Occipital lobe (tissue), 1 donor: ENCODE measurements at regions not wholly inside any gene's neighbourhood (a gene's known extent, or its start where the extent isn't known, plus 50 kb on each side); places are given as distances from the start of the nearest gene placed in this dataset.
A peak's percentile ranks its signal among the peaks of the same experiment; 100 is the strongest.
"Not testable (repeated sequence)": the region's sequence is repeated elsewhere in the genome, so short reads cannot be mapped to it uniquely, and the experiment has no call there.

Experiments
- DNase-seq: peaks from one replicate; lab custom pipeline; 2025; lab: John Stamatoyannopoulos, UW

GRCh38 chr5:163569284-163569683, 63.9 kb downstream of the MAT2B start:
- no peak for DNase-seq

- no peak for DNase-seq
Observed at GRCh38 chr5:163571744-163572143, 66.3 kb downstream of the MAT2B start.

- DNase-seq = no peak
Observed at GRCh38 chr5:163574472-163575440, 69.3 kb downstream of the MAT2B start.

GRCh38 chr5:163578652-163579051, 73.2 kb downstream of the MAT2B start:
- no peak for DNase-seq

- no peak for DNase-seq
Observed at GRCh38 chr5:163579729-163580128, 74.3 kb downstream of the MAT2B start.

- DNase-seq = no peak
Observed at GRCh38 chr5:163580516-163580915, 75.1 kb downstream of the MAT2B start.

GRCh38 chr5:163583491-163584153, 78.2 kb downstream of the MAT2B start:
- not testable (repeated sequence) for DNase-seq

- no peak for DNase-seq
Observed at GRCh38 chr5:163585206-163585605, 79.8 kb downstream of the MAT2B start.

GRCh38 chr5:163586531-163586956, 81.1 kb downstream of the MAT2B start:
- peak; percentile 35 for DNase-seq

- DNase-seq = no peak
Observed at GRCh38 chr5:163594951-163595350, 89.5 kb downstream of the MAT2B start.

- DNase-seq = no peak
Observed at GRCh38 chr5:163595932-163596607, 90.7 kb downstream of the MAT2B start.

GRCh38 chr5:163596608-163597315, 91.3 kb downstream of the MAT2B start:
- DNase-seq = no peak

GRCh38 chr5:163604013-163604412, 98.6 kb downstream of the MAT2B start:
- DNase-seq = no peak

- no peak for DNase-seq
Observed at GRCh38 chr5:163607256-163607655, 101.8 kb downstream of the MAT2B start.

- no peak for DNase-seq
Observed at GRCh38 chr5:163608621-163609020, 103.2 kb downstream of the MAT2B start.

GRCh38 chr5:163609910-163610309, 104.5 kb downstream of the MAT2B start:
- DNase-seq = no peak

- DNase-seq = peak; percentile 49
Observed at GRCh38 chr5:163612358-163613149, 107.1 kb downstream of the MAT2B start.

- DNase-seq = no peak
Observed at GRCh38 chr5:163613150-163613442, 107.7 kb downstream of the MAT2B start.

GRCh38 chr5:163614787-163615186, 109.4 kb downstream of the MAT2B start:
- DNase-seq = no peak

- DNase-seq = no peak
Observed at GRCh38 chr5:163619273-163619934, 114.0 kb downstream of the MAT2B start.
